ENCODE measurements at regions not wholly inside any gene's neighbourhood (a gene's known extent, or its start where the extent isn't known, plus 50 kb on each side); places are given as distances from the start of the nearest gene placed in this dataset.

GRCh38 chr19:32172566-32173160, 172.7 kb upstream of the ZNF507 start:
- DNase-seq (ENCODE audit: low read depth): no peak

GRCh38 chr19:32173836-32174235, 171.6 kb upstream of the ZNF507 start:
- no peak for DNase-seq (ENCODE audit: low read depth)

DNA sequence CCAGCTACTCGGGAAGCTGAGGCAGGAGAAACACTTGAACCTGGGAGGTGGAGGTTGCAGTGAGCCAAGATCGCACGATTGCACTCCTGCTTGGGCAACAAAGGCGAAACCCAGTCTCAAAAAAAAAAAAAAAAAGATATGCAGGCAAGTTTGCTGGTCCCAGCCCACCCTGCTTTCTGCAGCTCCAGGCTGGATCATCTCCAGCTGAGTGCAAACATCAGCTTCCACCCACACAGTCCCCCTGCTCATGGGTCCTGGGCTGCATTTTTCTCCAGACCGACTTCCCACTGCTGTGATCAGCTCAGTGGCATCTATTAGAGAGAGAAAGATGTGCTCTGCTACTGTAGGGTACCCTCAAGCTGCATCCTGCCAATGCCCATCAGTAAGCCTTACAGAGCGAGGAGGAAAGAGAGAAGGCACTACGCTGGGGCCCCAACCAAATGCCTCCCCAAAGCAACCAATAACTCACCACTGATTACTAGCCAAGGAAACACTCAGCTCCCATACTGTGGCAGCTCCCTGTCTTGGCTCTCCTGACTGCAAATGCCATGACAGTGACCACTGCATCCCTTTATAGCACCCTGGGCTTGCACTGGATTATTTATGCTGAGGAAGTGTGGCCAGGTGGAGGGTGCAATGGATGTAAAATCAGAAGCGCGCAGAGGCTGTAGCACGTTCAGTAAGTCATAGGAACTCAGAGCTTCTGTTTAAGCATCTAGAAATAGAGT, 170.9 kb upstream of the ZNF507 start:
- no peak for DNase-seq (ENCODE audit: low read depth)

DNA sequence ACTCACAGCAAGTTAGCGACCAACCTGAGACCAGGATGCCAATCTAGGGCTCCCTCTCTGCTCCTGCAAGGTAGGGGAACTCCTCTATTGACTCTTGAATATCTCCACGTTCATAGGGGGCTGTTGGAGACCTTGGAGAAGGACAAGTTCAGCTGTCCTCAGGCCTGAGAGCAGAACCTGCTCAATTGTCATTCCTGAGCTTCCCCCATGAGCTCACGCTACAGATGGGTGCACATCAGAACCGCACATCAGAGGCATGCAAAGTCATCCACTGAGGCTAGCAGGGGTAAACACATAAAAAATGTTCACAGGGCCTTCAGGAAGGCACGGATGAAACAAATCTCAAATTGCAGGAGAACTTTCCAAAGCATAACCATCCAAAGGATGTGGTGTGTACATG, 168.8 kb upstream of the ZNF507 start:
- no peak for DNase-seq (ENCODE audit: low read depth)

DNA sequence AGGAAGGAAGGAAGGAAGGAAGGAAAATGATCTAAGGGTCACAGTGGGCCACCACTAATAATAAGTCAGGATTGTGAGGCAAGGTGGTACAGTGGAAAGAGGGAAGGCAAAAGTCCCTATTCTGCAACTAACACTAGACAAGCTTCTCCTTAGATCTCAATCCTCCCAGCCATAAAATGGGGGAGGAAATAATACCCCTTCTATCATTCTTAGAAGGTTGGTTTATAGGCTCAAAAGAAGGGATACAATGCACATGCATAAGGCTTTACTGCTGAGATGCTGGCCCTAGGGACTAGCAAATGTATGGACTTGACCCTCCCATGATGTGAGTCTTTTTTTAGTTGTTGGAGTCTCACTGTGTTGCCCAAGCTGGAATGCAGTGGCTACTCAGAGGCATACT, 167.7 kb upstream of the ZNF507 start:
- no peak for DNase-seq (ENCODE audit: low read depth)

DNA sequence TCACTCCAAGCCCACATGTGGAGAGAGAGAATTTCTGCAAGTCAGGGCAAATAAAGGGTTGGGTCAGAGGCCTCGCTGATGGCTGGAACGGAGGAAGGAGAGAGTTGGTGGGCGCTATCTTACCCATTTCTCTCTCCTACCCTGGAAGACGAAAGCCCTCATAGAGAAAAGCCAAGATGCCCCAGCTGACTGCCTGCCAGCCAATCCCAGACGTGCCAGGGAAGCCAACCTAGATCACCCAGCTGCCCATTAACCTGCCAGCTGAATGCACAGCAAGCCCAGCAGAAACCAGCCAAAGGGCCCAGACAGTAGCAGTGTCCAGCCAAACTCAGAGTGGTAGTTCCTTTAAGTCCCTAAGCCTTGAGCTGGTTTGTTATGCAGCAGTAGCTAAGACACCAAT, 167.0 kb upstream of the ZNF507 start:
- no peak for DNase-seq (ENCODE audit: low read depth)

DNA sequence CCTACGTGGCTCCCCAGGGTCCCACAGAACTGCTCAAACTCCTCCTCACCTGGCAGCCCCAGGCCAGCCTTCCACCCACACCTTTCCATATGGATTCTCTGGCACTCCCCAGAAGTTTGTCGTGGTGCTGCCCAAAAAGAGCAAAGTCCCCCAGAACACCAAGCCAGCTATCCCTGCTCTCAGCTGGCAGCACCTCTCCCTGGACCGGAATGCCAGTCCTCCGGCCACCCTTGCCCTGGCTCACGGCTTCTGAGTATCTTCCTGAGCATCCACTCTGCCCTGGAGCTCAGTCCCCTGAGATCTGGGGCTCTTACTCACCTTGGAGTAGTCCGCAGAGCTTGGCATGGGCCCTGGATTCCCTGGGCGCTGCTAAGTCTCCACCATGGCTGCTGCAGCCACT, 166.5 kb upstream of the ZNF507 start:
- no peak for DNase-seq (ENCODE audit: low read depth)

DNA sequence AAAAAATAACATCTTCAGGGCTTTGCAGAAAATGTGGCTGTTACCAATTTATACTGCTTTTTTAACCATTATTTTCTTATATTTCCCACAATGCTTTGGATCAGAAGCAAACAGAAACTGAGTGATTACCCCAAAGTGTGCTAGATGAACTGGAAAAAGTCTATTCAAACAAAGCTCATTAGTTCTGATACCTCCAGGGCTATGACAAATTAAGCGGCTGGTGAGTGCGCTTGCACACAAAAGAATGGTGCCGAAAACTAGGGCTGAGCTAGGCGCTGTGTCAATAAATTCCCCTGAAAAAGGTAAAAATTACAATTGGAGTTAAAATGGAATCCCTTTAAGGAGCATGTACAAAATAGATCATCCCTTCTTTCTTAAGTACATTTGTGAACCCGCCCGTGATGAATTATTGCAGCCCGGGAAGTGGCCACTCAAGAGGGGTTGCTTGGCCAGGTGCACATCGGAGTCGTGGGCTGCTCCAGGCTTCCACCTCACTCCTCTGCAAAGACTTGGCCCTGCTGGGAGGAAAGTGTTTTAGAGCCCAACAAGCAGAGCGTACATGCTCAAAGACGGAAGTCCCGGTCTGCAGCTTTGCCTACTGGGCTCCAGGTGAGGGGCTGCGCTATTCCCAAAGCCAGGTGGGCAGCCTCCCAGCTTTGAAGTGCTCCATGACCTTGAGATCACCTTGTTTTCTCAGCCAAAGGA, 164.0 kb upstream of the ZNF507 start:
- DNase-seq (ENCODE audit: low read depth): no peak

GRCh38 chr19:32186542-32187330, 158.7 kb upstream of the ZNF507 start:
- no peak for DNase-seq (ENCODE audit: low read depth)

- no peak for DNase-seq (ENCODE audit: low read depth)
Observed at GRCh38 chr19:32188921-32189320, 156.5 kb upstream of the ZNF507 start.

GRCh38 chr19:32189956-32190706, 155.3 kb upstream of the ZNF507 start:
- DNase-seq (ENCODE audit: low read depth): no peak

DNA sequence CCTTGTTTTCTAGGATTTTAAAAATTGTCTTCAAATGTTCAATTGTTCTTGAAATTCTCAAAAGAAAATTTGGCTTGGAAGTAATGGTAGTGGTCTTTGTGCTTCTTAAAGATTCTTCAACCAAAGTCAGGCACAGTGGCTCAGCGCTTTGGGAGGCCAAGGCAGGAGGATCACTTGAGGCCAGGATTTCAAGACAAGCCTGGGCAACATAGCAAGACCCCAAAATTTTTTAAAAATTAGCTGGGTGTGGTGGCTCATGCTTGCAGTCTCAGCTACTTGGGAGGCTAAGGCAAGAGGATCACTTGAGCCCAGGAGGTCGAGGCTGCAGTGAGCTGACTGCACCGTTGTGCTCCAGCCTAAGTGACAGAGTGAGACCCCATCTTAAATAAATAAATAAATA, 153.5 kb upstream of the ZNF507 start:
- no peak for DNase-seq (ENCODE audit: low read depth)

DNA sequence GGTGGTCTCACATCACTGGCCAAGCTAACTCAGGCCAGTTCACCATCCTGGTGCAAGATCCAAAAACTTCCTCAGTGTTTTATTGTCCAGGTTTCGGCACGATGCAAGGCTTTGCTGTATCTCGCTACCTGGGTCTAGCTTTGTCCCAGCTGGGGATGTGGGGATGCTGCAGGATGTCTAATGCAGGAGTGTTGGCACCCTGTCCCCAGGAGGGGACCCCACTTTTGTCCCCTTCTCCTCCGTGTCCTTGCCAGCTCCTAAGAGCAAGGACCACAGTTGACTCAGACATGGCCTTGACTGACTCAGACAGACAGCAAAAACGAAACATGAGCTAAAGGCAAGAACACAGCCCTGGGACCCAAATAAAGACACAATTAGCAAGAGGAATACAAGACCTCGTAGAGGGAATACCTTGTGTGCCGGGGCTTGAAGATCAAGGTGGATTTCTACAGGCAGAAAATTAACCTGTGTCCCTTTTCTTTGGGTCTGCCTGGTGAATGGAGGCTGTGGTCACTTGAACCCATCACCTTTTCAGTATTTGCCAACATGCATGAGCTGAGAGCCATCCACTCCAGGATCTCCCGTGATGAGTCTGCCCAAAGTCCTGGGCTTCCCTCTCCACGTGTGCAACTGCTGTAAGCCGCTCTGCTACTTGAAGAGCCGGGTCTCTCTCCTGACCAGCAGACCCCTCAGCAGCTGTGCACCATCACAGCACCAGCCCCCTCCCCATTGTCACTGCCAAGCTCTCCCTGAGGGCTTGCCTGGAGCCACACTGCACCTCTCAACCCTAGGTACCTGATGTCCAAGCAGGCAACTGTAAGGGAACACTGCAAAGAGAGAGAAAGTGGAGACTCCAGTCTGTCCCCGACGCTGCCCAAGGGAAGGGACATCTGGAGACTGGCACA, 149.5 kb upstream of the ZNF507 start:
- no peak for DNase-seq (ENCODE audit: low read depth)

- no peak for DNase-seq (ENCODE audit: low read depth)
Observed at GRCh38 chr19:32196690-32197420, 148.6 kb upstream of the ZNF507 start.

- no peak for DNase-seq (ENCODE audit: low read depth)
Observed at GRCh38 chr19:32197896-32198882, 147.2 kb upstream of the ZNF507 start.

DNA sequence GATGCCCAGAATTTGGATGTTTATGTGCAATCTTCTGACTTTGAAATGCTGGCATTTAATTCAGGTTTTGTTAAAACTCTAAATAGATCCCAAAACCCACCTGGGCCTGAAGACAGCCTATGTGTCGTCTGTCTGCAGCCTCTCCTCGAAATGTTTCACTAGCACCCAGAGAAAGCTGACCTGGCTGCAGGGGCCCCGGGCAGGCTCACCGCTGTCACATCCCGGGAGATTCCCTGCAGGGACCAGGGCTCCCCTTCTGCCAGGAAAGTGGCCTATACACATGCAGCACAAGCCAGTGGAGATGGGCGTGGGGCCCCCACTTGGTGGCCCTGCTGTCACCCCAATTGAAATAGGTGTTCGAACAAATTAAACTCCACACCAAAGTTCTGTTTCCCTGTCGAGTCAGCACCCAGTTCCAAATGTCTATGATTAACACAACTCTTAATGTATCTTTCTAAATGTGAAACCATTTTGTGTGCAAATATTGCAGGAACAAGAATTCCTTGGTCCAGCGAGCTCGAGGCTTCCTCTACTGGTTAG, 145.8 kb upstream of the ZNF507 start:
- DNase-seq (ENCODE audit: low read depth): no peak

- DNase-seq (ENCODE audit: low read depth): no peak
Observed at GRCh38 chr19:32200312-32201038, 144.9 kb upstream of the ZNF507 start.

DNA sequence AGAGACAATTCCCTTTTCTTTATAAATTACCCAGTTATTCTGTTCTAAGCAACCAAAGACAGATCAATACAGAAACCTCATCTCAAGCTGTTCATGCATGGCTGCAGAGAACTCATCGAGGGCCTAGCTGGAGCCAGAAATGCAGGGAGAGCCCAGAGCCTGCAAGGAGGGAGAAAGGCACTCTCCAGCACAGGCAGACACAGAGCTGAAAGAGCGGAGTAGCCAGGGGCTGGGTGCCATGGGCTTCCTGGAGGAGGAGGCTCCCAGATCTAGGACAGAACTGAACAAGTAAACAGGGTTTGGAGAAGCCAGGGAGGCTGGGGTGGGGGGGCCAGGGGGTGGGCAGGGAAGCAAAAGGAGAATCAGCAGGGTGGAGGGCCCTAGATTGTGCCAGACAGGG, 144.2 kb upstream of the ZNF507 start:
- no peak for DNase-seq (ENCODE audit: low read depth)

Data from Daoy (cell line).